CD14-positive monocyte (primary cell): ENCODE measurements at regions not wholly inside any gene's neighbourhood (a gene's known extent, or its start where the extent isn't known, plus 50 kb on each side); places are given as distances from the start of the nearest gene placed in this dataset.

Experiments
- DNase-seq, 3 donors: peaks; one replicate each; pipeline ENCODE4 v3.0.0-alpha.2; 2011 to 2022
- H2AFZ ChIP-seq: 2 replicates; pipeline ENCODE4 v1.6.0; 2012; ENCODE audit warnings: mild to moderate bottlenecking, low read depth, low read length, inconsistent platforms; ENCODE audit not compliant: insufficient read depth, poor library complexity, severe bottlenecking
- H3K27ac ChIP-seq, 2 donors: 1 replicate in 1 of 2; 2 replicates in 1 of 2; pipeline ENCODE4 v1.5.1; 2012 to 2013; ENCODE audit warnings: low read length in 2 of 2, control low read depth in 1 of 2, inconsistent platforms in 1 of 2, low read depth in 1 of 2, mild to moderate bottlenecking in 1 of 2
- H3K27me3 ChIP-seq, 2 donors: one replicate each; pipeline versions ENCODE4 v1.6.0 to v1.6.1; 2011 to 2013; ENCODE audit warnings: low read length in 2 of 2; ENCODE audit not compliant: control insufficient read depth in 2 of 2, insufficient read depth in 2 of 2
- H3K36me3 ChIP-seq, 2 donors: replicated peaks in 1 of 2; 1 replicate in 1 of 2; 2 replicates in 1 of 2; pipeline versions ENCODE4 v1.5.1 to v1.6.1; 2012 to 2013; ENCODE audit warnings: low read length in 2 of 2, control low read depth in 1 of 2, inconsistent platforms in 1 of 2, mild to moderate bottlenecking in 1 of 2; ENCODE audit not compliant: insufficient read depth in 2 of 2, control insufficient read depth in 1 of 2
- H3K4me1 ChIP-seq, 2 donors: 1 replicate in 1 of 2; 2 replicates in 1 of 2; pipeline versions ENCODE4 v1.5.1 to v1.6.1; 2012 to 2013; ENCODE audit warnings: low read length in 2 of 2, control low read depth in 1 of 2, inconsistent platforms in 1 of 2, mild to moderate bottlenecking in 1 of 2, moderate library complexity in 1 of 2; ENCODE audit not compliant: insufficient read depth in 2 of 2, control insufficient read depth in 1 of 2
- H3K4me2 ChIP-seq: replicated peaks from 2 replicates; pipeline ENCODE3; 2012; ENCODE audit warnings: low read length, moderate library complexity, mild to moderate bottlenecking; ENCODE audit not compliant: poor library complexity, severe bottlenecking; ENCODE audit errors: extremely low read depth
- H3K4me3 ChIP-seq, 3 experiments: fragments of 200-600 bp in 1 of 3; sonication (generic) in 1 of 3; replicated peaks in 1 of 3; 1 replicate in 2 of 3; 2 replicates in 1 of 3; pipeline ENCODE4 v1.5.1; 2011 to 2013; ENCODE audit warnings: low read length in 3 of 3, mild to moderate bottlenecking in 3 of 3, control low read depth in 2 of 3, low read depth in 2 of 3, inconsistent platforms in 1 of 3, moderate library complexity in 1 of 3
- H3K79me2 ChIP-seq: 2 replicates; pipeline ENCODE4 v1.6.0; 2012; ENCODE audit warnings: mild to moderate bottlenecking, control low read depth, inconsistent platforms, low read length, moderate library complexity; ENCODE audit not compliant: insufficient read depth
- H3K9ac ChIP-seq: 2 replicates; pipeline ENCODE4 v1.6.0; 2017; ENCODE audit warnings: low read length, mild to moderate bottlenecking; ENCODE audit not compliant: insufficient read depth, poor library complexity, severe bottlenecking
- H3K9me3 ChIP-seq, 2 donors: replicated peaks in 1 of 2; 1 replicate in 1 of 2; 2 replicates in 1 of 2; pipeline versions ENCODE4 v1.5.1 to v1.6.1; 2012 to 2013; ENCODE audit warnings: low read length in 2 of 2, control low read depth in 1 of 2; ENCODE audit not compliant: control insufficient read depth in 1 of 2, insufficient read depth in 1 of 2
- H4K20me1 ChIP-seq: 2 replicates; pipeline ENCODE4 v1.6.0; 2012; ENCODE audit warnings: mild to moderate bottlenecking, low read length, control low read depth, moderate library complexity; ENCODE audit not compliant: insufficient read depth
- H3K27ac Mint-ChIP-seq, 7 donors: one replicate each; pipeline ENCODE4 v1.8.0; 2020; ENCODE audit warnings: mild to moderate bottlenecking in 7 of 7, mixed read lengths in 7 of 7, moderate library complexity in 6 of 7, inconsistent platforms in 2 of 7
- H3K27me3 Mint-ChIP-seq, 3 donors: one replicate each; pipeline ENCODE4 v1.8.0; 2021 to 2022; ENCODE audit warnings: low read depth in 3 of 3, mild to moderate bottlenecking in 3 of 3, mixed read lengths in 3 of 3, moderate library complexity in 3 of 3, inconsistent platforms in 1 of 3
- H3K36me3 Mint-ChIP-seq, 2 donors: one replicate each; pipeline ENCODE4 v1.8.0; 2020; ENCODE audit warnings: mixed read lengths in 2 of 2, inconsistent platforms in 1 of 2, mild to moderate bottlenecking in 1 of 2
- H3K4me1 Mint-ChIP-seq: one replicate; pipeline ENCODE4 v1.8.0; 2020; ENCODE audit warnings: mild to moderate bottlenecking, mixed read lengths
- H3K4me3 Mint-ChIP-seq, 2 donors: one replicate each; pipeline ENCODE4 v1.8.0; 2020; ENCODE audit warnings: mild to moderate bottlenecking in 2 of 2, mixed read lengths in 2 of 2, moderate library complexity in 1 of 2
- H3K9me3 Mint-ChIP-seq, 7 donors: one replicate each; pipeline ENCODE4 v1.8.0; 2020 to 2022; ENCODE audit warnings: mixed read lengths in 7 of 7, mild to moderate bottlenecking in 6 of 7, moderate library complexity in 6 of 7, inconsistent platforms in 2 of 7
- CTCF ChIP-seq: fragments of 200-600 bp; IDR thresholded peaks from one replicate; pipeline ENCODE4 v1.8.0; 2022; ENCODE audit warnings: antibody characterized with exemption, mild to moderate bottlenecking
- WGBS: methylation state at CpG from one replicate; pipeline ENCODE4 v1.1.5; 2013; ENCODE audit warnings: missing lambda C conversion rate; ENCODE audit not compliant: insufficient coverage; 5-methylcytosine and 5-hydroxymethylcytosine counted together
- intact Hi-C, 2 donors: fragments of 100-400 bp; cut with micrococcal nuclease; formaldehyde crosslinking; loops; one replicate each; pipeline versions ENCODE4 v1.15.0 to v1.15.1; 2023

DNA sequence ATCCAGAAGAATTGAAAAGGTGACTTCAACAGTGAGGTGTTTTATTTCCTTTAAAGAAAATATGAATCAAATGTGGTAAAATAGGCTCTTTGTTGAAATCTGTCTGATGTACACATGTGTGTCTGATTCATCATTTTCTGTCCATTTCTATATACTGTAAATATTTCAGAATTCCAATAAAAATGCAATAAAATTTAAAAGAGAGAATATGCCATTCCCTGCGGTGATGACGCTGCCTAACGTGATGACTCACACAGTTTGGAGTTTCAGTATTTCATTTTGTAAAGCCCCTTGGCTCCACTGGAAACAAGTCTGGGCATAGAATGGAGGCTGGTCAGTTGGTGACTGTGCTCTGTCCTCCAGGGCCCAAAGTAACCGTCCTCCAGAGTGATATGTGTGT is 482.5 kb upstream of the CDH5 start:
- TF ChIP-seq CTCF = no peak
- no peaks in the 10 kb centered on the region for H3K4me1 Mint-ChIP-seq
- Histone ChIP-seq H3K79me2 (no peaks in the 10 kb centered on the region), H3K27ac (no peak overlapping the region), H2AFZ (no peak overlapping the region), H3K4me2 (no peak overlapping the region), H3K4me3 (no peak overlapping the region), H3K4me1 (no peaks in the 10 kb centered on the region), H3K9me3 (no peaks in the 10 kb centered on the region), H3K36me3 (no peaks in the 10 kb centered on the region), H4K20me1 (no peaks in the 10 kb centered on the region), H3K27me3 (no peaks in the 10 kb centered on the region), H3K9ac (no peak overlapping the region)
- H3K27me3 Mint-ChIP-seq = peaks cover 2 to 3% (median 2%) of the 10 kb centered on the region in 3 donors
- H3K36me3 Mint-ChIP-seq = no peaks in the 10 kb centered on the region
- 100% methylated on average over 4 of the region's 4 CpGs for WGBS
- intact Hi-C loops = no loop called here
- H3K4me3 Mint-ChIP-seq = no peak overlapping the region
- DNase-seq = no peak
- peaks cover 0 to 3% (median 0%) of the 10 kb centered on the region in 7 donors for H3K9me3 Mint-ChIP-seq
- no peak overlapping the region for H3K27ac Mint-ChIP-seq

- H3K4me2 ChIP-seq = no peak overlapping the region
- Mint-ChIP-seq H3K27me3 (peaks cover 0 to 4% (median 3%) of the 10 kb centered on the region in 3 donors), H3K36me3 (no peaks in the 10 kb centered on the region), H3K4me3 (no peak overlapping the region), H3K9me3 (peaks cover 0 to 8% (median 2%) of the 10 kb centered on the region in 7 donors), H3K4me1 (no peaks in the 10 kb centered on the region), H3K27ac (no peak overlapping the region)
- no peak overlapping the region for H3K27ac ChIP-seq
- H3K36me3 ChIP-seq = no peaks in the 10 kb centered on the region
- H2AFZ ChIP-seq = no peak overlapping the region
- H3K79me2 ChIP-seq = no peaks in the 10 kb centered on the region
- no peaks in the 10 kb centered on the region for H3K4me1 ChIP-seq
- WGBS = no CpG with 5 or more reads among the region's 4 CpGs
- no peaks in the 10 kb centered on the region for H3K9me3 ChIP-seq
- no peak for DNase-seq
- H3K4me3 ChIP-seq = no peak overlapping the region
- no peaks in the 10 kb centered on the region for H3K27me3 ChIP-seq
- no peak overlapping the region for H3K9ac ChIP-seq
- TF ChIP-seq CTCF = no peak
- no peaks in the 10 kb centered on the region for H4K20me1 ChIP-seq
- intact Hi-C loops = no loop called here
Measured at GRCh38 chr16:65878347-65878746, 488.1 kb upstream of the CDH5 start.
